ENCODE measurements at regions not wholly inside any gene's neighbourhood (a gene's known extent, or its start where the extent isn't known, plus 50 kb on each side); places are given as distances from the start of the nearest gene placed in this dataset.

GRCh38 chr6:27132532-27133280 lies 114.8 kb upstream of the PRSS16 start:
- no peaks in the 10 kb centered on the region for H3K9me3 ChIP-seq (replicated peaks)
- no peak for TF ChIP-seq CTCF (IDR thresholded peaks at IDR 0.05; ENCODE audit: borderline replicate concordance)
- H3K27ac ChIP-seq (replicated peaks), result peak overlapping the region; percentile 90
- DNase-seq, result peak; percentile 76
- H3K4me3 ChIP-seq, result peak overlapping the region; percentile 74
- peaks cover 29% of the 10 kb centered on the region for H3K4me1 ChIP-seq
- H3K27me3 ChIP-seq (ENCODE audit: low read depth), result no peaks in the 10 kb centered on the region
- no peaks in the 10 kb centered on the region for H3K36me3 ChIP-seq
- intact Hi-C loops (cut with micrococcal nuclease), result no loop called here

GRCh38 chr6:27133281-27134227 lies 113.9 kb upstream of the PRSS16 start:
- Histone ChIP-seq H3K4me3 (peak overlapping the region; percentile 74), H3K27me3 (ENCODE audit: low read depth) (no peaks in the 10 kb centered on the region), H3K27ac (replicated peaks) (peak overlapping the region; percentile 90), H3K4me1 (peaks cover 34% of the 10 kb centered on the region), H3K9me3 (replicated peaks) (no peaks in the 10 kb centered on the region), H3K36me3 (peaks cover 6% of the 10 kb centered on the region)
- intact Hi-C loops (cut with micrococcal nuclease), result no loop called here
- peak; percentile 54 for DNase-seq
- no peak for TF ChIP-seq CTCF (IDR thresholded peaks at IDR 0.05; ENCODE audit: borderline replicate concordance)

DNA sequence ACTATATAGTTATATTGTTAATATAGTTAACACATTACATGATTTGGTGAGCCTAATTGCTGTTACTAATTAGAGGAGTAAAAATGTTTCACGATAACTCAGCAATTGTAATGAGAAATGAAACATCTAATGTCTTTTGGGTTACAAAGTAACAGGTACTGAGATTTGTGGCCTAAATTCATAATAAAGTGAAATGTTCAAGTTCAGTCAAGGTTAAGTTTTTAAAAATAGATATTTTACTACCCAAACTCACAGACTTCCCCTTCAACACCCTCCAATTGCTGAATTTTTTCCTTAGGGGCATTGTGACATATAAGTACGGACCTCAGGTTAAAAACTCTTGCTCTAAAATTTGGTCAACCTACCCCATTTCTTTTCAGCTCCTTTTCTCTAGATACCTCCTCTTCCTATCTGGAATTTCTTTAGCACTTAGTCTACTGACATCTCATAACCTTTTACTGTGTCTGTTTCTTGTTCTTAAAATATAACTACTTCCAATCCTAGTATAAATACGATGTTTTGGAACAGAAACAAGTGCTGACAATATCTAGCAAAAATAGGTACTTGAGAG lies 112.3 kb upstream of the PRSS16 start:
- peaks cover 6% of the 10 kb centered on the region for H3K36me3 ChIP-seq
- no peak overlapping the region for H3K27ac ChIP-seq (replicated peaks)
- H3K27me3 ChIP-seq (ENCODE audit: low read depth), result no peaks in the 10 kb centered on the region
- intact Hi-C loops (cut with micrococcal nuclease), result no loop called here
- no peak for DNase-seq
- H3K4me3 ChIP-seq, result no peak overlapping the region
- TF ChIP-seq CTCF (IDR thresholded peaks at IDR 0.05; ENCODE audit: borderline replicate concordance), result no peak
- peaks cover 49% of the 10 kb centered on the region for H3K4me1 ChIP-seq
- no peaks in the 10 kb centered on the region for H3K9me3 ChIP-seq (replicated peaks)

DNA sequence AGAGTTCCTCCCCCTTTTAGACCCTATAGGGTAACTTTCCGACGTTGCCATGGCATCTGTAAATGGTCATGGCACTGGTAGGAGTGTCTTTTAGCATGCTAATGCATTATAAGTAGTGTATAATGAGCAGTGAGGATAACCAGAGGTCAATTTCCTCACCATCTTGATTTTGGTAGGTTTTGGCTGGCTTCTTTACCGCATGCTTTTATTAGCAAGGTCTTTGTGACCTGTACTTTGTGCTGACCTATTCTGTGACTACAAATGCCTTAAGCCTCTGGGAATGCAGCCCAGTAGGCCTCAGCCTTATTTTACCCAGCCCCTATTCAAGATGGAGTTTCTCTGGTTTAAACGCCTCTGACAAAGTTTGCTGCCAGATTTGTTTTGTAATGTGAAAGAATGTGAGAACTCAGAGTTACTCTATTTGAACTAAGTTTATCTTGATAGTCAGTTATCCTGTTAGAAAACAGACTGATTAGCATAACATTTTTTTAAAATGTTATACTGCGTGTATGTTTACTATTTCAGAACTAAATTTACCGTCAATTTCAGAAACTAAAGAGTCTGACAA lies 111.3 kb upstream of the PRSS16 start:
- intact Hi-C loops (cut with micrococcal nuclease), result no loop called here
- Histone ChIP-seq H3K27me3 (ENCODE audit: low read depth) (no peaks in the 10 kb centered on the region), H3K9me3 (replicated peaks) (no peaks in the 10 kb centered on the region), H3K27ac (replicated peaks) (no peak overlapping the region), H3K4me1 (peaks cover 46% of the 10 kb centered on the region), H3K36me3 (peaks cover 6% of the 10 kb centered on the region), H3K4me3 (no peak overlapping the region)
- no peak for TF ChIP-seq CTCF (IDR thresholded peaks at IDR 0.05; ENCODE audit: borderline replicate concordance)
- no peak for DNase-seq
